ENCODE measurements at regions not wholly inside any gene's neighbourhood (a gene's known extent, or its start where the extent isn't known, plus 50 kb on each side); places are given as distances from the start of the nearest gene placed in this dataset.

- TF ChIP-seq CTCF (conservative IDR thresholded peaks at IDR 0.05; ENCODE audit: low read depth, low read length), result no peak
- TF ChIP-seq EZH2 (IDR thresholded peaks at IDR 0.05; ENCODE audit: borderline replicate concordance, low read depth, low read length, poor library complexity, severe bottlenecking), result no peak
Observed at GRCh38 chr3:4163011-4163410, 140.2 kb upstream of the SETMAR start.
